ENCODE measurements at regions not wholly inside any gene's neighbourhood (a gene's known extent, or its start where the extent isn't known, plus 50 kb on each side); places are given as distances from the start of the nearest gene placed in this dataset.

DNA sequence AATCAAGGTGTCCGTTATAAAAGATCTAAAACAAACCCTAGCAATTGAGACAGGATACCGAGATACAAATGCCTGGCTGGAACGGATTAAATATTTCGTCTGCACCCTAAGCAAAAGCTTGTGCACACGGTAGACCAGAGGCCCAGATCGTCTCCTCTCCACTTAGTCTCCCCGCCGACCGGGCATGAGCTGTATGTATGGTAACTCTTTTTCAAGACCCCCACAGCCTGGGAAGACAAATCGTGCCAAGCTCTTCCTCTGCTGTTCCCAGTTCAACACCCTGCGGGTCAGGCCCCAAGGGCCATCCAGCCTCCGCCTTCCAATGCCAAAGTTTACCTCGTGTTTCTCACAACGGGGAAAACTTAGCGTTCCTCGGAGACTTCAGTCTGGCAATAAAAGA lies 285.7 kb upstream of the GALNT17 start:
- no peak for DNase-seq

DNA sequence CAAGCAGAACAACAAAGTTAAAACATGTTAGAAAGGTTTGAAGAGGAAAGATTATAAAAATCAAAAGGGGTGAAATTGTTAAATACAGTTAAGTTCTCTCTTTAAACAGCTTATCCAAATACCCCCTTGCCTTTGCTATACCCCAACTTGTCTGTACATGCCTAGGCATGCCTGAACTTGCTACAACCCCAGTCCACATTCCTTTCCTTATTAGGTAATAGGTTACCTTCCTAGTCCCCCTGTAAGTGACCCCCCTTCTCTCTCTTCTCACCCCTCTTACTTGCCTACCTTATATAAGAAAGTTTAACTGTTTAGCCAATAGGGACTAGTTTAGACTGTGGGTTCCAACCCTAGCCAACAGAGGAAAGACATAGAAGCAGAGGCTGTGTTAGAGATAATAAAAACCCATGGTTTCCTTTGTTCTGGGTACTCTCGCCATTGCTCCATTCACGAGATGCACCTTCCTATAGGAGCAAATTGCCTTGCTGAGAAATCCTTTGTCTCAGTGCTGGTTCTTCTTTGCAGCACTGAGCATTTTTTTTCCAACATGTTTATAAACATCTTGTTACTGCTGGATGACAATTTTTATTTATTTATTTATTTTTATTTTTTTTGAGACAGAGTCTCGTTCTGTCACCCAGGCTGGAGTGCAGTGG lies 282.2 kb upstream of the GALNT17 start:
- DNase-seq = no peak

DNA sequence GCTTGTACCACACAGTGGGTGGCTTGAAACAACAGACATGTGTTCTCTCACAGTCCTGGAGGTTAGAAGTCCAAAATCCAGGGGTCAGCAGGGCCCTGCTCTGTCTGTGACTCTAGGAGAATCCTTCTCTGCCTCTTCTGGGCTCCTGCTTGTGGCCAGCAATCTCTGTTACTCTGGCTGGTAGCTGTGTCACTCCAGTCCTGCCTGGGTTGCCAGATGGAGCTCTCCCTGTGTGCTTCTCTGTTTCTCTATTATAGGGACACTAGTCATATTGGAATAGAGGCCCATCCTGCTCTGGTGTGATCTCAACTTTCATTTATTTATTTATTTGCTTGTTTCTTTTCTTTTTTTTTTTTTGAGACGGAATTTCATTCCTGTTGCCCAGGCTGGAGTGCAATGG lies 276.6 kb upstream of the GALNT17 start:
- DNase-seq = no peak

DNA sequence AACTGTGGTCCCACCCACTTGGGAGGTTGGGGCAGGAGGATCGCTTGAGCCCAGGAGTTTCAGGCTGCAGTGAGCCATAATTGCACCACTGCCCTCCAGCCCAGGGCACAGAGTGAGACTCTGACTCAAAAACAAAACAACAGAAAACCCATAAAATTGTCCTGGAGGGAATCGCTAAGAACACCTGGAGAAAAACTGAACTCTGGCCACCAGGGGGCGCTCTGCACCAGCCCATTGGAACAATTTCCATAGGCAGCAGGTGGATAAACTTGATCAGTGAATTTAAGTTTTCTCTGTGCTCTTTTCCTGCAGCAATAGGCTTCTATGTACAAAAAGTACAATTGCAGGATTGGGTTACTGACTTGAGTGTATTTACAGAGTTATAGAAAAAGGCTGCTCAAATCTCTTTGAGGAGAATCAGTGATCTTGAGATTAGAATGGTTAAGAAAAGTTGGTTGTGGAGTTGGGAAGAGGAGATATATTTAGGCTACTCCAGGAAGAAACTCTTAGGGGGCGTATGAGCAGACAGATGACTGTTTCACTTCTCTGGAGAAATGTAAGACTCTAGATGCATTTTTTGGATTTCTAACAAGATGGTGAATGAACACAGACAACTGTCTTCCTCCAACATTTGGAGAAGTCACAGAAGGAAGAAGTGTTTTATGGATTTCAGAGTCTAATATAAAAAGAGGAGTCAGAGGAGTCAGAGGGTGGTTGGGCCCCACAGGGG lies 274.9 kb upstream of the GALNT17 start:
- DNase-seq = peak; percentile 95

DNA sequence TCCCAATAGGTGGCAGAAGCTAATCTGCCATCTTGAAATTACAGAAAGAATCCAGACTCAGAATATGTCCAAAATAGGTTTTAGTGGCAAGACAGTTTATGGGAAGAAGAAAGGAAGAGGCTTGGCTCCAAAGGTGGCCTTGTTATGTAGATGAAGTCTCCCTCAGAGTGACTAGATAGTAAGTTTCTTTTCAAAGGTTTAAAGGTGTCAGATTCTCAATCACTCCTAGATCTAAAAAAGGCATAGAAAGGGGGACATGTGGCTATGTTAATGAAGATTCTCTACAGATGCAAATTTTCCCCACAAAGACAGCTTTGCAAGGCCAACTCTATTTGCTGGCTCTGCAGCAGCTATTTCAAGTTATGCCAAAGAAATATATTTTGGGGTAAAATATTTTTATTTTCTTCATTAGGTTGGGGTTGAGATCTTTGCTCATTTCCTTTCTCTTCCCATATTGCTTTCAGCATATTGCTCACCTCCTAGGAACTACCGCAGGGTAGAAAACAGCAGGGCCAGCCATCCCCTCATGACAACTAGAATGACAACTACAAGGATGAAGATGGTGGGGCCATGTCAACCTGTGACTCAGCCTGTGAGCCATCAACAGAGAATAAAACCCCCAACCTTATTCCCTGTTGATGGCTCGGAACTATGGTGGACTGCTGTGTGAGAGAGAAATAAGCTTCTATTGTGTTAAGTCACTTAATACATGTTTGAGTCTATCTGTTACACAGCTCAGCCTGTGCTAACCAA lies 274.0 kb upstream of the GALNT17 start:
- DNase-seq = no peak

DNA sequence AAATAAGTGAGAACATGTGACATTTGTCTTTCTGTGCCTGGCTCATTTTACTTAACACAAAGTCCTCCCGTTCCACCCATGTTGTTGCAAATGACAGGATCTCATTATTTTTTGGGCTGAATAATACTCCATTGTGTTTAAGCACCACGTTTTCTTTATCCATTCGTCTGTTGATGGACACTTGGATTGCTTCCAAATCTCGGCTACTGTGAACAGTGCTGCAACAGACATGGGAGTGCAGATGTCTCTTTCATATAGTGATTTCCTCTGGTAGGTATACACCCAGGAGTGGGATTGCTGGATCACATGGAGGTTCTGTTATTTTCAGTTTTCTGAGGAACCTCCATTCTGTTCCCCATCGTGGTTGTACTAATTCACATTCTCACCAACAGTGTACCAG lies 264.4 kb upstream of the GALNT17 start:
- DNase-seq = no peak

DNA sequence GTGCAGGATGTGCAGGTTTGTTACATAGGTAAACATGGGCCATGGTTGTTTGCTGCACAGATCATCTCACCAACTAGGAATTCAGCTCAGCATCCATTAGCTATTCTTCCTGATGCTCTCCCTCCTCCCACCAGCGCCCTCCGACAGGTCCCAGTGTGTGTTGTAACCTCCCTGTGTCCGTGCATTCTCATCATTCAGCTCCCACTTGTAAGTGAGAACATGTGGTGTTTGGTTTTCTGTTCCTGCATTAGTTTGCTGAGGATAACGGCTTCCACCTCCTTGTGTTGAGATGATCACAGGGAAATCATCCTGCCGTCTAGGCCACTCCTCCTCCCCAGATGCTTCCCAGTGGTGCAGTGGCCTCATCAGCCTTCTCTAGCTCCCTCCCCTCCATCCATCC lies 261.6 kb upstream of the GALNT17 start:
- no peak for DNase-seq

DNA sequence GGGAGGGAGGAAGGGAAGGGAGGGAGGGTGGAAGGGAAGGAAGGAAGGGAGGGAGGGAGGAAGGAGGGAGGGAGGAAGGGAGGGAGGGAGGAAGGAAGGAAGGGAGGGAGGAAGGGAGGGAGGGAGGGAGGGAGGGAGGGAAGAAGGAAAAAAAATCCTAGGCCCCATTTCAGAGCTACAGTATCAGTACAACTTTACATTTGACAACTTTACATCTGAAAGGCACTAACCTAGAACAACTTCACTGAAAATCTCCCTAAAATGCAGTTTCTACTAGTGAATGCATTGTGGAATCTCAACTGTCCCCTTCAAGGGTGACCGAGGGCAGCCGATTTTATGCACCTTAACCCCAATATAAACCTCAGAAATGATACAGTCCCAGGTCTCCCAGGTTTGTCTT lies 259.8 kb upstream of the GALNT17 start:
- DNase-seq = no peak

DNA sequence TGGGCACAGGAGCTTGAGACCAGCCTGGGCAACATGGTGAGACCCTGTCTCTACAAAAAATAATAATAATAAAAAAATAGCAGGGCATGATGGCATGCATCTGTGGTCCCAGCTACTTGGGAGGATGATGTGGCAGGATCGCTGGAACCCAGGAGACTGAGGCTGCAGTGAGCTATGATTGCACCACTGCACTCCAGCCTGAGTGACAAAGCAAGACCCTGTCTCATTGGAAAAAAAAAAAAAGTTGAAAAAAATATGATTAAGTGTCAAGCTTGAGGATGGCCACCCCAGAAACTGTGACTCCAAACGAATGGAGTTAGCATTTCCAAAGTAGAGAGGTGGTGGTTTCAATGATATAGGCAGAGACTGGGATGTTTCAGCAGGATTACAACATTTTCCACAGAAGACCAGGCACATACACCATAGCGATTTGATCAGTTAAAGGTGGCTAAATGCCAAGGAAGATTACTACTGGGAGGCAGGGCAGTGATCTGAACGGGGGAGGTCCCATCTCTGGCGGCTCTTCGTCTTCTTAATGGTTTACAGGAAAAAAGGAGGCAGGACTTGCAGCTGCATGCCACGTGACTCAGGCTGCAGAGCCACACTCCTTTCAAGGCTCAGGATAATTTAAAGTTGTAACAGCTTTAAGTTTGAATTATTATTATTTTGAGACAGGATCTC lies 250.6 kb upstream of the GALNT17 start:
- peak; percentile 41 for DNase-seq

DNA sequence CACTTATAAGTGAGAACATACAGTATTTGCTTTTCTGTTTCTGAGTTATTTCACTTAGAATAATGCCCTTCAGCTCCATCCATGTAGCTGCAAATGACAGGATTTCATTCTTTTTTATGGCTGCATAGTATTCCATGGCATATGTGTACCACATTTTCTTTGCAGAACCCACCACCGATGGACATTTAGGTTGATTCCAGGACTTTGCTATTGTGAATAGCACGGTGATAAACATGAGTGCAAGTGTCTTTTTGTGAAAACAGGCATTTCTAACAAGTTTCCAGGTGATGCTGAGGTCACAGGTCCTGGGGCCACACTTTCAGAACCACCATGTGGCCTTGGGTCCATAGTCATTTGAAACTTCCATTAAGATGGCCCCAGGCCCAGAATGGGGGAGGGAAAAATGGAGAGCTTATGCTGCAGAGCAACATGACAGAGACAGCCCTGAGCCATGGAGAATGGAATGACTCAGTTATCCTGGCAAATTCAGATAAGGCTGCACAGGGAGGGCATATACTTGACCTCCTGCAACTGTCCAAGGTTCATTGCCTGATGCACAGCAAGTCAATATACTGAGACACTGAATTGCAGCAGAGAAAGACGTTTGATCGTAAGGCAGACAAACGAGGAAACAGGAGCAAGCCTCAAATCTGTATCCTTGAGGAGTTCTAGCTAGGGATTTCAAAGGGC lies 248.0 kb upstream of the GALNT17 start:
- no peak for DNase-seq

DNA sequence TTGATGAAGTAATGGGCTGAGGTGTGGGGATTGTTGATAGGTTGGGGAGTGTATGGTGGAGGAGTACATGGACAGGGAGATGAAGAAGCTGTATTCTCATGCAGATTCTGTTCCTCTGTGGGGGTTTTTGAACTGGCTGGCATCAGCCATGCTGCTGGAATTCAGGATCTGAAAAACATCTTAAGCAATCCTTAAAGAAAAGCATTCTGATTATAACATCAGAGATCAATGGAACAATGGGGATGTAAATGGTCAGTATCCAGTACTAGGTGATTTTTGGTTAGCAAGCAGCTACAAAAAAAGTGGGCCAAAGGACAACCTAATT lies 247.5 kb upstream of the GALNT17 start:
- no peak for DNase-seq

DNA sequence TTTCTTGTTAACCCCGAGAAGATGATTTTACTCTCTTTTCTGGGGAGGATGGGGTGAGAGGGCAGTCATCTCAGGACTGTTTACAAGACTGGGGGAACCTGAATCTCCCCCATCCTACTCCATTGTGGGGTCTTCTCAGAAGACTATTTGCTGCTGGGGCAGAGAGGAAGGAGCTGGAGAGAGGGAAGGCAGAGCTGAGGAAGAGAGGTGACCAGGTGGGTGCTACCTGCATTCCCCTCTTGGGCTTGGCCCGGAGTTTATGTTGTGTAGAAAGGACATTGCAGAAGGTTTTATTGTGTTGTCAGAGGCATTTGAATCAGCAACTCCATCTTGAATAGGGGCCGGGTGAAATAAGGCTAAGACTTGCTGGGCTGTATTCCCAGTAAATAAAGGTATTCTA lies 247.1 kb upstream of the GALNT17 start:
- DNase-seq = no peak

DNA sequence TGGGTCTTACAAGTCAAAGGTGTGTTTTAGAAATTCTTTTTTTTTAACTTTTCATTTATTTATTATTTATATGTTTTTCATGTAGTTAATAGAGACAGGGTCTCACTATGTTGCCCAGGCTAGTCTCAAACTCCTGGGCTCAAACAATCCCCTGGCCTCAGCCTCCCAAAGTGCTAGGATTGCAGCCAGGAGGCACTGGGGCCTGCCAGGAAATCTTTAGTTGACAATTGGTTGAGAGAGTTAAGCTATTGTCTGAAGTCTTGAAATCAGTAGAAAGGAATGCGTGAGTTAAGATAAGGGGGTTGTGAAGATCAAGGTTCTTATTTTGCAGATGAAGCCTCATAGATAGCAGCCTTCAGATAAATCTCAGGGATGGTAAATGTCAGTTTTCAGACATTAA lies 245.4 kb upstream of the GALNT17 start:
- DNase-seq = no peak

DNA sequence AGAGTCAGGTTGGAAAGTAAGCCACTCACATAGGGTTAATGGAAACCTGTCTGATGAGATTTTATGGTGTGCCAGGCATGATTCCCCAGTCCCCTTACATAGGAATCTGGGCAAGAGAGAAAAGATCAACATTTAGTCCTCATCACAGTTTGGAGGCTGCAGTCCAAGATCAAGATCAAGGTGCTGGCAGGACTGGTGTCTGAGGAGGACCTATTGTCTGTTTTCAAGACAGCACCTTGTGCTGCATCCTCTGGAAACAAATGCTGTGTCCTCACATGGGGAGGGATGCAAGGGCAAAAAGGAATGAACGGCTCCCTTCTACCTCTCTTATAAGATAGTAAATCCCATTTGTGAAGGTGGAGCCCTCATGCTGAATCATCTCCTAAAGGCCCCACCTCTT lies 244.8 kb upstream of the GALNT17 start:
- DNase-seq = no peak

DNA sequence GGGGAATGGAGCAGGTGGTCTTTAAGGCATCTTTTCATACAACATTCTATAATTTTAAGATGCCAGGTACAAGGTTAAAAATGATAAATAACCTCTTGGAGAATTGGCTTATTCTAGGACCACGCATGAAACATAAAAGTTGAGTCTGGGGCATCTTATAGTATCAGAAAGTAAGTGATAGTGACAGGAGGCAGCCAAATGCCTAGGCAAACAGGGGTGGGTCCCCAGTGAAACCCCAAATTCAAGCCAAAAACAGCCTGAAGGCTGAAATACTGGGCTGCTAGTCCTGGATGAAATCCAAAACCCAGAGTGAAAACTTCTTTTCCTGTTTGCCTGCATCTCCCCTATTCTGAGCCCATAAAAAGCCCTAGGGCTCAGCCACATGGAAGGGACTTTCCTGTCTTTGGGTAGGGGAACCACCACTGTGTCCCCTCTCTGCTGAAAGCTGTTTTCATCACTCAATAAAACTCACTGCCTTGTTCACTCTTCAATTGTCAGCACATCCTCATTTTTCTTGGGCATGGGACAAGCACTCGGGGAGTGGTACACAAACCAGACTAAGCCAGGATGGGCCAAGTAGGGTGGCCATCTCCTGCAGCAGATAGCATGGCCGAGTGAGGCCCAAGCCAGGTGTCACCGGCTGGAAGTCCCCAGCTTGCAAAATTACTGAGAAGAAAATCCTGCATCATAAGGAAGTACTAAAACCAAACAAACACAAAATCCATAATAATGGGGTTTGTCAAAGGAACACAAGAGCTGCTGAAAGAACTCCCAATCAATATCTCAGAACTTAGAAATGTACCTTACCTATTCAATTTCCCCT lies 241.6 kb upstream of the GALNT17 start:
- no peak for DNase-seq

DNA sequence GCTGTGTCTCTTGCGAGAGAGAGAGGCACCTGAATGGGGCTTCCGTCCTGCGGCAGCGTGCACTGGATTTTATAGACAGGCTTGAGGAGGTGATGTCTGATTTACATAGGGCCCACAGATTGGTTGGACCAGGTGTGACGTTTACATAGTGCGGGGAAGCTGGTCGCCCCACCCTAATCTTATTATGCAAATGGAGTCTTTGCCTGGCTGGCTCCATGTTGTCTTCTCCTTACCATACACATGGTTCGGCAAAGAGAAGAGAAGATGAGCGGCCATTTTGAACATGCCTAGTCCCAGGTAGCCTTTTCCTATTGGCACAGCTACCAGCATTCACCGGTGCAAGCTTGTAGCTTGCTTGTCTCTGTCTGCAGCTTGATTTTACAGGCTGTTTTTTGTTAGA lies 238.5 kb upstream of the GALNT17 start:
- DNase-seq = no peak

DNA sequence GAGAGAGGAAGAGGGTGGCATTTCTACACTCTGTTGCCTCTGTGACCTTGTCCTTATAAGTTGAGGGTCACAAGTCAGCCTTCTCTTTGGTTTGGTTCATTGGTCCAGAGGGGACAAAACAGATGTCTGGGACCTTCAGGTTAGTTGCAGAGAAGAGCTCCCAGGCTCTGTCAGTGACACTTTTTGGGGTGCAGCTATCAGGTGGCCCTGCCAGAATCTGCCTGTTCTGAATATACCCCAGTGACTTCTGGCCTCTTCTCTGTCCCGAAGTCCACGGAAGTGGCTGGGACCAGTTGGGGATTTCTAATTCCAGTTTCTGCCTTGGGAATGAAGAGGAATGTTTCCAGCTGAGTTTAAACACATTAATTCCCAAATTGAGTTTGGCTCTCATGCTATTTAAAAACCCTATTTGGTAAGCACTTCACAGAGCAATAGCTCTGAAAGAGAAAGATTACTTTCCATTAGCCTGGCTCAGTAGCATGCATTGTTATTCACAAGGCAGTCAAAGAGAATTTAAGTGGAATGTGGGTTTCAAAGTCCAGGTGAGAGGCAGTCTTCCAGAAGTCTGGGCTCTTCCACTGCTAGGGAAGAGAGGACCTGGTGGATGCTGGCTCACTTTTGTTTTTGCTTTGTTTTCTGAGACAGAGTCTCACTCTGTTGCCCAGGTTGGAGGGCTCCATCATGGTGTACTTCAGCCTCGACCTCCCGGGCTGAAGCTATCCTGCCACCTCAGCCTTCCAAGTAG lies 237.8 kb upstream of the GALNT17 start:
- DNase-seq = no peak

DNA sequence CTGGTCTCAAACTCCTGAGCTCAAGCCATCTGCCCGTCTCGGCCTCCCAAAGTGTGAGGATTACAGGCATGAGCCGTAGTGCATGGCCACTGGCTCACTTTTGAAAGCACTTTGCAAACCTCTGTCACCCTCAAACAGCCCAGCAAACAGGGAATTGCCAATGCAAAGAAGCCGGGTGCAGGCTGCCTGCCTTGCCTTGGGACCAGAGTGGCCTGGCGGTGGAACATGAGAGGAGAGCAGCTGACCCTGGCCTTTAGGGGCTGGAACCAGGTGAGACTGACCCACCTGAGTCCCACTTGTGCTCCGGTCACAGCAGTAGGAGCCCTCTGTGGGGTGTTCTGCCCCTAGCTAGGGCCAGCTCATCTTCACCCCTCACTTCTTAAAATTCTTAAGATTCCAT lies 237.1 kb upstream of the GALNT17 start:
- no peak for DNase-seq

DNA sequence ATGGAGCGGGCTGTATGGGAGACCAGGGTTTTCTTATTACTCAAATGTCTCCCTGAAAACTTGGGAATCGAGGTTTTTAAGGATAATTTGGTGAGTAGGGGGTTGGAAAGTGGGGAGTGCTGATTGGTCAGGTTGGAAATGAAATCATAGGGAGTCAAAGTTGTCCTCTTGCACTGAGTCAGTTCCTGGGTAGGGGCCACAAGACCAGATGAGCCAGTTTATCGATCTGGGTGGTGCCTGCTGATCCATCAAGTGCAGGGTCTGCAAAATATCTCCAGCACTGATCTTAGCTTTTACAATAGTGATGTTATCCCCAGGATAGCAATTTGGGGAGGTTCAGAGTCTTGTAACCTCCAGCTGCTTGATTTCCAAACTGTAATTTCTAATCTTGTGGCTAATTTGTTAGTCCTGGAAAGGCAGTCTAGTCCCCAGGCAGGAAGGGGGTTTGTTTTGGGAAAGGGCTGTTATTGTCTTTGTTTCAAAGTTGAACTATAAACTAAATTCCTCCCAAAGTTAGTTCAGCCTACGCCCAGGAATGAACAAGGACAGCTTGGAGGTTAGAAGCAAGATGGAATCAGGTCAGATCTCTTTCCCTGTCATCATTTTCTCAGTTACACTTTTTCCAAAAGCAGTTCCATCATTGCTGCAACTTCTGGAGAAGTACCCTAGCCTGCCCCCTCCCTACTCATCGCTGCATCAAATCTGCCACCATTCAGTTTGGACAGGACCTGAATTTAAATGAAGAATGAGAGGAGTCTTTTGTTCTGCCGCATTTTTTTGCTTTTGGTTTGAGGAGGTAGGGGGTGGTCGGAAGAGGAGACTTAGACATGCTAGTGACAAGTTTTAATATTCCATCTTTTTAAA lies 236.4 kb upstream of the GALNT17 start:
- peak; percentile 54 for DNase-seq
